ENCODE measurements at regions not wholly inside any gene's neighbourhood (a gene's known extent, or its start where the extent isn't known, plus 50 kb on each side); places are given as distances from the start of the nearest gene placed in this dataset.

GRCh38 chr12:34361721-34362316 is 339.5 kb downstream of the ALG10 start:
- H3K9ac ChIP-seq (ENCODE audit: low read length): no peak overlapping the region
- H3K4me3 ChIP-seq (ENCODE audit: insufficient read depth, low read length, poor library complexity, severe bottlenecking): no peak overlapping the region
- H3F3A ChIP-seq (ENCODE audit: insufficient read depth): no peaks in the 10 kb centered on the region
- H4K20me1 ChIP-seq (ENCODE audit: low read depth, low read length): no peaks in the 10 kb centered on the region
- no peaks in the 10 kb centered on the region for H3K79me2 ChIP-seq (ENCODE audit: insufficient read depth, low read length)
- H3K27me3 ChIP-seq (ENCODE audit: low read length): no peaks in the 10 kb centered on the region
- H3K9me2 ChIP-seq (replicated peaks; ENCODE audit: insufficient read depth, low read length): no peaks in the 10 kb centered on the region
- no peak overlapping the region for H3K4me2 ChIP-seq (ENCODE audit: low read depth, low read length, poor library complexity, severe bottlenecking)
- H3K36me3 ChIP-seq (ENCODE audit: low read length): no peaks in the 10 kb centered on the region
- H3K9me3 ChIP-seq (ENCODE audit: insufficient read depth, low read length): no peaks in the 10 kb centered on the region
- no peak overlapping the region for H3K27ac ChIP-seq (ENCODE audit: low read depth, low read length)
- no peak overlapping the region for H2AFZ ChIP-seq (ENCODE audit: low read depth, low read length, severe bottlenecking)
- TF ChIP-seq EZH2phosphoT487 (conservative IDR thresholded peaks at IDR 0.05; ENCODE audit: low read length) (no peak), CTCF (IDR thresholded peaks at IDR 0.05; ENCODE audit: insufficient read depth, low read length, poor library complexity, severe bottlenecking) (no peak)

GRCh38 chr12:34363050-34363673 is 340.9 kb downstream of the ALG10 start:
- TF ChIP-seq CTCF (IDR thresholded peaks at IDR 0.05; ENCODE audit: insufficient read depth, low read length, poor library complexity, severe bottlenecking): no peak
- TF ChIP-seq EZH2phosphoT487 (conservative IDR thresholded peaks at IDR 0.05; ENCODE audit: low read length): no peak
- H2AFZ ChIP-seq (ENCODE audit: low read depth, low read length, severe bottlenecking): no peak overlapping the region
- no peaks in the 10 kb centered on the region for H3K36me3 ChIP-seq (ENCODE audit: low read length)
- no peaks in the 10 kb centered on the region for H4K20me1 ChIP-seq (ENCODE audit: low read depth, low read length)
- no peaks in the 10 kb centered on the region for H3F3A ChIP-seq (ENCODE audit: insufficient read depth)
- H3K4me2 ChIP-seq (ENCODE audit: low read depth, low read length, poor library complexity, severe bottlenecking): no peak overlapping the region
- H3K9me2 ChIP-seq (replicated peaks; ENCODE audit: insufficient read depth, low read length): no peaks in the 10 kb centered on the region
- H3K79me2 ChIP-seq (ENCODE audit: insufficient read depth, low read length): no peaks in the 10 kb centered on the region
- no peaks in the 10 kb centered on the region for H3K27me3 ChIP-seq (ENCODE audit: low read length)
- no peak overlapping the region for H3K9ac ChIP-seq (ENCODE audit: low read length)
- H3K27ac ChIP-seq (ENCODE audit: low read depth, low read length): no peak overlapping the region
- no peak overlapping the region for H3K4me3 ChIP-seq (ENCODE audit: insufficient read depth, low read length, poor library complexity, severe bottlenecking)
- no peaks in the 10 kb centered on the region for H3K9me3 ChIP-seq (ENCODE audit: insufficient read depth, low read length)

- Histone ChIP-seq H3K27me3 (ENCODE audit: low read length) (no peaks in the 10 kb centered on the region), H3K4me3 (ENCODE audit: insufficient read depth, low read length, poor library complexity, severe bottlenecking) (no peak overlapping the region), H3K9ac (ENCODE audit: low read length) (no peak overlapping the region), H3F3A (ENCODE audit: insufficient read depth) (no peaks in the 10 kb centered on the region), H3K27ac (ENCODE audit: low read depth, low read length) (no peak overlapping the region), H3K9me3 (ENCODE audit: insufficient read depth, low read length) (no peaks in the 10 kb centered on the region), H4K20me1 (ENCODE audit: low read depth, low read length) (no peaks in the 10 kb centered on the region), H3K9me2 (replicated peaks; ENCODE audit: insufficient read depth, low read length) (no peaks in the 10 kb centered on the region), H2AFZ (ENCODE audit: low read depth, low read length, severe bottlenecking) (no peak overlapping the region), H3K4me2 (ENCODE audit: low read depth, low read length, poor library complexity, severe bottlenecking) (no peak overlapping the region), H3K36me3 (ENCODE audit: low read length) (no peaks in the 10 kb centered on the region), H3K79me2 (ENCODE audit: insufficient read depth, low read length) (no peaks in the 10 kb centered on the region)
- TF ChIP-seq CTCF (IDR thresholded peaks at IDR 0.05; ENCODE audit: insufficient read depth, low read length, poor library complexity, severe bottlenecking) (no peak), EZH2phosphoT487 (conservative IDR thresholded peaks at IDR 0.05; ENCODE audit: low read length) (no peak)
Observed at GRCh38 chr12:34368079-34368478, 345.8 kb downstream of the ALG10 start.
